DND-41 (cell line): ENCODE measurements at regions not wholly inside any gene's neighbourhood (a gene's known extent, or its start where the extent isn't known, plus 50 kb on each side); places are given as distances from the start of the nearest gene placed in this dataset.

Source experiments
- CTCF ChIP-seq: IDR thresholded peaks from 2 replicates; pipeline ENCODE4 v1.5.1; 2012; ENCODE audit warnings: borderline replicate concordance, low read length, moderate library complexity, mild to moderate bottlenecking; ENCODE audit not compliant: poor library complexity, severe bottlenecking; ENCODE audit errors: extremely low read depth
- EZH2 ChIP-seq: IDR thresholded peaks from 3 replicates; pipeline ENCODE4 v1.6.1; 2012; ENCODE audit warnings: borderline replicate concordance, low read depth, mild to moderate bottlenecking, moderate library complexity, low read length, inconsistent platforms; ENCODE audit not compliant: severe bottlenecking

GRCh38 chr12:104844123-104844522 is 114.0 kb downstream of the SLC41A2 start:
- TF ChIP-seq CTCF = no peak
- no peak for TF ChIP-seq EZH2
